K562 (cell line): ENCODE measurements at regions not wholly inside any gene's neighbourhood (a gene's known extent, or its start where the extent isn't known, plus 50 kb on each side); places are given as distances from the start of the nearest gene placed in this dataset.

Experiments used
- ATAC-seq: fragments of 200-7000 bp; cut with Tn5 transposase; 3 replicates; pipeline ENCODE4 v1.9.1; 2020; ENCODE audit warnings: moderate library complexity
- BruUV-seq: library from RNA; stranded (reverse); fragments of 400-500 nt; replicated peaks from 2 replicates; lab custom pipeline; 2021; lab: Mats Ljungman, UMichigan
- CTCF ChIA-PET: fragments of 300-600 bp; formaldehyde crosslinking; extraction: SDS; loops from one replicate; lab custom pipeline; 2021; ENCODE audit warnings: low intra/inter-chr PET ratio; lab: Yijun Ruan, JAX
- POLR2A ChIA-PET: fragments of 300-600, 350-650 bp; sonication (Branson Sonifier 250); formaldehyde crosslinking; extraction: SDS; loops from one replicate; lab custom pipeline; 2021; ENCODE audit warnings: antibody characterized with exemption, inconsistent platforms; lab: Yijun Ruan, JAX
- DNase-seq, 4 experiments: peaks; one replicate each; pipeline versions ENCODE4 v3.0.0 to v3.0.0-alpha.2; 2011 to 2018; ENCODE audit warnings: low spot score in 3 of 4, mixed read lengths in 3 of 4; ENCODE audit errors: extremely low read depth in 1 of 4
- FAIRE-seq: peaks from 2 replicates; lab custom pipeline; 2011; peaks lifted over from hg19 to GRCh38; lab: Jason Lieb, UNC
- H2AFZ ChIP-seq: 2 replicates; pipeline ENCODE4 v1.6.0; 2011; ENCODE audit warnings: low read depth, low read length, control low read depth, inconsistent platforms
- H3K27ac ChIP-seq: fragments of 200-600 bp; 3 replicates; pipeline ENCODE4 v1.8.0; 2011; ENCODE audit warnings: low read depth, mild to moderate bottlenecking, control low read depth, inconsistent platforms, low read length, moderate library complexity, mixed read lengths; ENCODE audit errors: extremely low read depth
- H3K27me3 ChIP-seq, 2 experiments: fragments of 300-600 bp in 1 of 2; 2 replicates in 1 of 2; 3 replicates in 1 of 2; pipeline versions ENCODE4 v1.6.0 to v1.8.0; 2011; ENCODE audit warnings: inconsistent platforms in 2 of 2, low read length in 2 of 2, mild to moderate bottlenecking in 1 of 2, mixed read lengths in 1 of 2, moderate library complexity in 1 of 2; ENCODE audit not compliant: control insufficient read depth in 2 of 2, insufficient read depth in 2 of 2
- H3K36me3 ChIP-seq: fragments of 300-600 bp; 3 replicates; pipeline ENCODE4 v1.8.0; 2011; ENCODE audit warnings: mild to moderate bottlenecking, low read length, inconsistent platforms; ENCODE audit not compliant: control insufficient read depth, insufficient read depth
- H3K4me1 ChIP-seq, 2 experiments: fragments of 200-600 bp in 1 of 2; replicated peaks in 1 of 2; 2 replicates in 1 of 2; 3 replicates in 1 of 2; pipeline versions ENCODE4 v1.5.1 to v1.8.0; 2011; ENCODE audit warnings: inconsistent platforms in 2 of 2, low read length in 2 of 2, mild to moderate bottlenecking in 1 of 2, mixed read lengths in 1 of 2, moderate library complexity in 1 of 2; ENCODE audit not compliant: control insufficient read depth in 2 of 2, insufficient read depth in 2 of 2
- H3K4me2 ChIP-seq: 2 replicates; pipeline ENCODE4 v1.6.1; 2011; ENCODE audit warnings: low read length, control low read depth, inconsistent platforms, mixed read lengths; ENCODE audit not compliant: insufficient read depth
- H3K4me3 ChIP-seq: fragments of 200-600 bp; sonication (generic), shearing (Covaris generic); 2 replicates; pipeline ENCODE4 v1.5.1; 2016; ENCODE audit warnings: control low read depth, inconsistent platforms
- H3K79me2 ChIP-seq: fragments of 200-600 bp; 3 replicates; pipeline ENCODE4 v1.8.0; 2011; ENCODE audit warnings: low read length, inconsistent platforms; ENCODE audit not compliant: control insufficient read depth, insufficient read depth
- H3K9ac ChIP-seq, 2 experiments: 2 replicates each; pipeline versions ENCODE4 v1.6.0 to v1.6.1; 2011; ENCODE audit warnings: low read depth in 2 of 2, low read length in 2 of 2, control low read depth in 1 of 2, inconsistent platforms in 1 of 2, mild to moderate bottlenecking in 1 of 2, mixed read lengths in 1 of 2; ENCODE audit not compliant: insufficient read depth in 1 of 2
- H3K9me1 ChIP-seq: one replicate; pipeline ENCODE4 v1.6.0; 2011; ENCODE audit warnings: inconsistent platforms, mild to moderate bottlenecking, low read length, moderate library complexity; ENCODE audit not compliant: control insufficient read depth, insufficient read depth
- H3K9me3 ChIP-seq: replicated peaks from 2 replicates; pipeline ENCODE4 v1.5.1; 2011; ENCODE audit warnings: low read depth, low read length, inconsistent platforms; ENCODE audit not compliant: control insufficient read depth, insufficient read depth
- H4K20me1 ChIP-seq: replicated peaks from 2 replicates; pipeline ENCODE4 v1.6.1; 2011; ENCODE audit warnings: low read length, inconsistent platforms, mixed read lengths; ENCODE audit not compliant: control insufficient read depth, insufficient read depth
- GTF2A2 ChIP-seq: IDR thresholded peaks from 2 replicates; pipeline ENCODE4 v1.6.1; 2016; ENCODE audit warnings: mild to moderate bottlenecking, missing genetic modification characterization, missing compliant biosample characterization
- GTF2B ChIP-seq: IDR thresholded peaks from 2 replicates; pipeline ENCODE4 v1.6.1; 2011; ENCODE audit not compliant: insufficient read length; ENCODE audit errors: extremely low read depth
- HMGN3 ChIP-seq: IDR thresholded peaks from 2 replicates; pipeline ENCODE4 v1.6.1; 2011; ENCODE audit warnings: borderline replicate concordance, low read depth, mild to moderate bottlenecking, mixed read lengths, low read length; ENCODE audit not compliant: insufficient read length; ENCODE audit errors: extremely low read depth
- ID3 ChIP-seq, 2 experiments: fragments of 250-450 bp in 1 of 2; fragments of 450-650 bp in 1 of 2; sonication (Bioruptor Pico) in 1 of 2; IDR thresholded peaks; 2 replicates each; pipeline versions ENCODE4 v1.6.1 to v1.8.0; 2016 to 2021; ENCODE audit warnings: mild to moderate bottlenecking in 2 of 2, moderate library complexity in 2 of 2, missing compliant biosample characterization in 1 of 2, missing genetic modification characterization in 1 of 2
- ILF3 ChIP-seq: fragments of 450-650 bp; IDR thresholded peaks from 2 replicates; pipeline ENCODE4 v1.6.1; 2018; ENCODE audit warnings: antibody characterized with exemption, mild to moderate bottlenecking, moderate library complexity, borderline replicate concordance
- RBM39 ChIP-seq: fragments of 200-400 bp; formaldehyde crosslinking; optimal IDR thresholded peaks from 2 replicates; pipeline ENCODE3; 2018; ENCODE audit warnings: low read depth, low read length
- SMAD3 ChIP-seq: fragments of 450-650 bp; formaldehyde crosslinking; conservative IDR thresholded peaks from 2 replicates; pipeline ENCODE4 v1.4.0; 2020; ENCODE audit warnings: mild to moderate bottlenecking
- ZNF140 ChIP-seq: fragments of 250-450 bp; sonication (Bioruptor Pico); IDR thresholded peaks from 2 replicates; pipeline ENCODE4 v1.8.0; 2021; ENCODE audit warnings: moderate library complexity, mild to moderate bottlenecking, inconsistent platforms
- ZNF212 ChIP-seq: fragments of 450-650 bp; formaldehyde crosslinking; IDR thresholded peaks from 2 replicates; pipeline ENCODE4 v1.4.0; 2020; ENCODE audit warnings: mild to moderate bottlenecking
- in situ Hi-C: fragments of 300-500 bp; cut with MboI; formaldehyde crosslinking; loops from 4 replicates; pipeline ENCODE4 v1.15.0; 2018; ENCODE audit warnings: inconsistent platforms, mixed read lengths
- intact Hi-C: fragments of 100-400 bp; cut with micrococcal nuclease; formaldehyde crosslinking; loops from 2 replicates; pipeline ENCODE4 v1.14.2; 2022

- TF ChIP-seq GTF2A2 (no peak), ILF3 (no peak), GTF2B (no peak), SMAD3 (CRISPR knock-in tag) (no peak)
- TF ChIP-seq, all 486 proteins: peak for 0
Observed at GRCh38 chr5:89842531-89842930, 567.0 kb downstream of the CETN3 start (continued).

DNA sequence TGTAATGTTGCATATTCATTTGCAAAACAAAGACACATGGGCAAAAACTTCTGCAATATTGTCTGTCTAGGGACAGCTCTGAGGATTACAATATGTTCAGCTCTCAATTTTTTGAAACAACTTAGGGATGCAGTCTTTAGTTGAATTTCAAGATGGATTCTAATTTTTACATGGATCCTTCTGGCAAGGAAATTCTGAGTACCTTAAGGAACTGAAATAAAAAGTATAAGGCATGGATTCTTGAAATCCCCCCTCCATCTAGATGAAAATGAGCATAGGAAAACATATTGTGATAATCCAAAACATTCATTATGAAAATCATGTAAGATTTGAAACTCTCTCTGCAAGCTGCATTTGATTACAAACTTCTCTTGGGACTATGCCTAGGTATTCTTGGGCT, 568.6 kb downstream of the CETN3 start:
- Histone ChIP-seq H3K4me3 (no peak overlapping the region), H2AFZ (no peak overlapping the region), H4K20me1 (no peaks in the 10 kb centered on the region), H3K9me1 (no peaks in the 10 kb centered on the region), H3K9ac (no peak overlapping the region), H3K36me3 (no peaks in the 10 kb centered on the region), H3K79me2 (no peaks in the 10 kb centered on the region), H3K27me3 (no peaks in the 10 kb centered on the region), H3K4me2 (no peak overlapping the region), H3K27ac (no peak overlapping the region), H3K9me3 (no peaks in the 10 kb centered on the region), H3K4me1 (no peaks in the 10 kb centered on the region)
- POLR2A ChIA-PET, result no interaction called here
- DNase-seq (no peak), FAIRE-seq (no peak), ATAC-seq (no peak)
- no TSS peak for BruUV-seq
- intact Hi-C loops (no loop called here), in situ Hi-C loops (no loop called here)
- TF ChIP-seq ZNF212 (CRISPR knock-in tag) (no peak), RBM39 (no peak), HMGN3 (no peak), ID3 (CRISPR knock-in tag; IDR thresholded peaks at IDR 0.05) (no peak), ID3 (tag; IDR thresholded peaks at IDR 0.05) (no peak), ZNF140 (CRISPR knock-in tag) (no peak)
- CTCF ChIA-PET, result no interaction called here
